H9 (cell line): ENCODE measurements at regions not wholly inside any gene's neighbourhood (a gene's known extent, or its start where the extent isn't known, plus 50 kb on each side); places are given as distances from the start of the nearest gene placed in this dataset.

Source experiments
- DNase-seq: peaks from one replicate; pipeline ENCODE4 v3.0.0-alpha.2; 2017
- H2AFZ ChIP-seq: one replicate; pipeline ENCODE4 v1.6.1; 2013; ENCODE audit warnings: mild to moderate bottlenecking, low read length, control low read depth, moderate library complexity
- H2AK5ac ChIP-seq: 2 replicates; pipeline ENCODE4 v1.6.1; 2013; ENCODE audit warnings: low read length, control low read depth, mixed read lengths; ENCODE audit not compliant: insufficient read length
- H2BK120ac ChIP-seq: one replicate; pipeline ENCODE4 v1.6.1; 2013; ENCODE audit warnings: low read depth, mild to moderate bottlenecking, low read length, control low read depth, inconsistent platforms; ENCODE audit not compliant: poor library complexity, severe bottlenecking
- H2BK12ac ChIP-seq: 2 replicates; pipeline ENCODE4 v1.6.1; 2013; ENCODE audit warnings: low read length, control low read depth, mixed read lengths, low read depth; ENCODE audit not compliant: insufficient read length
- H2BK15ac ChIP-seq: 2 replicates; pipeline ENCODE4 v1.6.1; 2013; ENCODE audit warnings: low read depth, low read length, control low read depth
- H2BK20ac ChIP-seq: one replicate; pipeline ENCODE4 v1.6.1; 2013; ENCODE audit warnings: low read depth, mild to moderate bottlenecking, low read length, control low read depth, inconsistent platforms; ENCODE audit not compliant: poor library complexity, severe bottlenecking
- H2BK5ac ChIP-seq: 2 replicates; pipeline ENCODE4 v1.6.1; 2013; ENCODE audit warnings: low read length, control low read depth, mixed read lengths; ENCODE audit not compliant: insufficient read length
- H3K14ac ChIP-seq: 2 replicates; pipeline ENCODE4 v1.6.1; 2013; ENCODE audit warnings: low read length, control low read depth; ENCODE audit not compliant: insufficient read depth
- H3K18ac ChIP-seq: 2 replicates; pipeline ENCODE4 v1.6.1; 2013; ENCODE audit warnings: low read depth, mild to moderate bottlenecking, mixed read lengths, low read length, control low read depth; ENCODE audit not compliant: insufficient read length
- H3K23ac ChIP-seq: 2 replicates; pipeline ENCODE4 v1.6.1; 2013; ENCODE audit warnings: low read length, control low read depth, mixed read lengths, low read depth; ENCODE audit not compliant: insufficient read length
- H3K23me2 ChIP-seq: 2 replicates; pipeline ENCODE4 v1.6.1; 2013; ENCODE audit warnings: low read depth, mild to moderate bottlenecking, mixed read lengths, low read length, control low read depth; ENCODE audit not compliant: insufficient read length, poor library complexity, severe bottlenecking
- H3K27ac ChIP-seq: 2 replicates; pipeline ENCODE4 v1.5.1; 2013; ENCODE audit warnings: low read length, control low read depth, mixed read lengths, low read depth; ENCODE audit not compliant: insufficient read length
- H3K27me3 ChIP-seq: 2 replicates; pipeline ENCODE4 v1.6.1; 2013; ENCODE audit warnings: low read length, control low read depth, inconsistent platforms; ENCODE audit not compliant: insufficient read depth
- H3K4ac ChIP-seq: 2 replicates; pipeline ENCODE4 v1.6.1; 2013; ENCODE audit warnings: low read depth, mild to moderate bottlenecking, control low read depth, inconsistent platforms, low read length, moderate library complexity
- H3K4me1 ChIP-seq: 2 replicates; pipeline ENCODE4 v1.6.1; 2013; ENCODE audit warnings: low read length, control low read depth, inconsistent platforms; ENCODE audit not compliant: insufficient read depth
- H3K4me2 ChIP-seq: 2 replicates; pipeline ENCODE4 v1.6.1; 2013; ENCODE audit warnings: low read length, control low read depth, mixed read lengths; ENCODE audit not compliant: insufficient read length, insufficient read depth
- H3K56ac ChIP-seq: 2 replicates; pipeline ENCODE4 v1.6.1; 2013; ENCODE audit warnings: low read depth, mild to moderate bottlenecking, mixed read lengths, low read length, control low read depth; ENCODE audit not compliant: insufficient read length
- H3K79me1 ChIP-seq: 2 replicates; pipeline ENCODE4 v1.6.1; 2013; ENCODE audit warnings: low read depth, mild to moderate bottlenecking, moderate library complexity, low read length, control low read depth, inconsistent platforms; ENCODE audit not compliant: insufficient read depth, poor library complexity, severe bottlenecking
- H3K79me2 ChIP-seq: 2 replicates; pipeline ENCODE4 v1.6.1; 2013; ENCODE audit warnings: low read length, control low read depth, inconsistent platforms; ENCODE audit not compliant: insufficient read depth
- H3K9ac ChIP-seq: 2 replicates; pipeline ENCODE4 v1.6.1; 2013; ENCODE audit warnings: low read length, control low read depth, mixed read lengths; ENCODE audit not compliant: insufficient read length; ENCODE audit errors: extremely low read depth
- H3K9me3 ChIP-seq: one replicate; pipeline ENCODE4 v1.6.1; 2013; ENCODE audit warnings: low read depth, low read length, inconsistent platforms; ENCODE audit not compliant: control insufficient read depth
- H3T11ph ChIP-seq: one replicate; pipeline ENCODE4 v1.6.1; 2013; ENCODE audit warnings: mild to moderate bottlenecking, low read length, control low read depth, inconsistent platforms
- H4K20me1 ChIP-seq: one replicate; pipeline ENCODE4 v1.6.1; 2013; ENCODE audit not compliant: control insufficient read depth, insufficient read length, insufficient read depth
- H4K5ac ChIP-seq: 2 replicates; pipeline ENCODE4 v1.6.1; 2013; ENCODE audit warnings: low read depth, mild to moderate bottlenecking, mixed read lengths, low read length, control low read depth; ENCODE audit not compliant: insufficient read length
- H4K8ac ChIP-seq: replicated peaks from 2 replicates; pipeline ENCODE4 v1.6.1; 2013; ENCODE audit warnings: low read length, control low read depth, mixed read lengths, low read depth; ENCODE audit not compliant: insufficient read length
- H4K91ac ChIP-seq: 2 replicates; pipeline ENCODE4 v1.6.1; 2013; ENCODE audit warnings: low read depth, mild to moderate bottlenecking, moderate library complexity, mixed read lengths, low read length, control low read depth; ENCODE audit not compliant: insufficient read length
- H3K27ac Mint-ChIP-seq, 3 experiments: 2 replicates in 2 of 3; 3 replicates in 1 of 3; pipeline ENCODE4 v1.8.0; 2020 to 2021; ENCODE audit warnings: mixed read lengths in 3 of 3, mild to moderate bottlenecking in 1 of 3, moderate library complexity in 1 of 3
- H3K27me3 Mint-ChIP-seq: 2 replicates; pipeline ENCODE4 v1.8.0; 2021; ENCODE audit warnings: low read depth, mild to moderate bottlenecking, moderate library complexity, mixed read lengths
- H3K36me3 Mint-ChIP-seq, 3 experiments: 2 replicates in 2 of 3; 3 replicates in 1 of 3; pipeline ENCODE4 v1.8.0; 2020 to 2021; ENCODE audit warnings: low read depth in 3 of 3, mixed read lengths in 3 of 3; ENCODE audit not compliant: insufficient read depth in 1 of 3
- H3K4me1 Mint-ChIP-seq, 2 experiments: 2 replicates each; pipeline ENCODE4 v1.8.0; 2020; ENCODE audit warnings: mixed read lengths in 2 of 2
- H3K4me3 Mint-ChIP-seq, 2 experiments: 2 replicates in 1 of 2; 3 replicates in 1 of 2; pipeline ENCODE4 v1.8.0; 2020 to 2021; ENCODE audit warnings: mild to moderate bottlenecking in 2 of 2, mixed read lengths in 2 of 2, moderate library complexity in 1 of 2
- H3K9me3 Mint-ChIP-seq, 2 experiments: 2 replicates in 1 of 2; 3 replicates in 1 of 2; pipeline ENCODE4 v1.8.0; 2020; ENCODE audit warnings: mild to moderate bottlenecking in 2 of 2, mixed read lengths in 2 of 2, moderate library complexity in 1 of 2
- WGBS: extraction: QIAGEN DNeasy Blood & Tissue Kit; methylation state at CpG from one replicate; pipeline ENCODE4 v1.1.7; 2013; ENCODE audit warnings: missing lambda C conversion rate, low lambda C conversion rate, mixed read lengths; ENCODE audit not compliant: insufficient read length; ENCODE audit errors: extremely low coverage; 5-methylcytosine and 5-hydroxymethylcytosine counted together
- TF ChIP-seq, protein P1 (sequence below): fragments of 200-600 bp; sonication (generic); conservative IDR thresholded peaks from 3 replicates; pipeline ENCODE4 v1.8.0; 2021; ENCODE audit warnings: antibody characterized with exemption, mild to moderate bottlenecking

DNA sequence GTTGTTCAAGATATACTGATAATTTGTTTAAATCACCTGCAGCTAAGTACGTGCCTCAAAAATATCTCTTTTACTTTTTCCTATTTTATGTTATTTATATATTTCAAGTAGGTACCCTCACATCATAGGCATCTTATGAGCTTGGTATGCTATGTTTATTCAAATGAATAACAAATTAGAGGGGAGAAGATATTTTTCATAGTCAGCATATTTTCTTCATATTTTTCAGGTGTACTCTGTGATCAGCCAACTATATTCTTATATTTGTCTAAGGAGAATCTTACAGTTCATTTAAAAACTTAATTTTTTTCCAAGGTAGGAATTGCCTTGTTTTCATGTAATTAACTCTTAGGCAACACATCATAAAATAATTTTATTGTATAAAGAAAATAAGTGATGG is 421.1 kb upstream of the GRM7 start:
- TF ChIP-seq, protein P1, sequence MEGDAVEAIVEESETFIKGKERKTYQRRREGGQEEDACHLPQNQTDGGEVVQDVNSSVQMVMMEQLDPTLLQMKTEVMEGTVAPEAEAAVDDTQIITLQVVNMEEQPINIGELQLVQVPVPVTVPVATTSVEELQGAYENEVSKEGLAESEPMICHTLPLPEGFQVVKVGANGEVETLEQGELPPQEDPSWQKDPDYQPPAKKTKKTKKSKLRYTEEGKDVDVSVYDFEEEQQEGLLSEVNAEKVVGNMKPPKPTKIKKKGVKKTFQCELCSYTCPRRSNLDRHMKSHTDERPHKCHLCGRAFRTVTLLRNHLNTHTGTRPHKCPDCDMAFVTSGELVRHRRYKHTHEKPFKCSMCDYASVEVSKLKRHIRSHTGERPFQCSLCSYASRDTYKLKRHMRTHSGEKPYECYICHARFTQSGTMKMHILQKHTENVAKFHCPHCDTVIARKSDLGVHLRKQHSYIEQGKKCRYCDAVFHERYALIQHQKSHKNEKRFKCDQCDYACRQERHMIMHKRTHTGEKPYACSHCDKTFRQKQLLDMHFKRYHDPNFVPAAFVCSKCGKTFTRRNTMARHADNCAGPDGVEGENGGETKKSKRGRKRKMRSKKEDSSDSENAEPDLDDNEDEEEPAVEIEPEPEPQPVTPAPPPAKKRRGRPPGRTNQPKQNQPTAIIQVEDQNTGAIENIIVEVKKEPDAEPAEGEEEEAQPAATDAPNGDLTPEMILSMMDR, result no peak
- Mint-ChIP-seq H3K4me3 (no peak overlapping the region), H3K36me3 (no peaks in the 10 kb centered on the region), H3K27me3 (no peaks in the 10 kb centered on the region), H3K4me1 (no peaks in the 10 kb centered on the region), H3K27ac (no peak overlapping the region), H3K9me3 (no peaks in the 10 kb centered on the region; a peak in 1 of 5 replicates)
- Histone ChIP-seq H4K8ac (no peak overlapping the region), H3K56ac (no peak overlapping the region), H4K20me1 (no peaks in the 10 kb centered on the region), H3K23me2 (no peaks in the 10 kb centered on the region), H3T11ph (no peak overlapping the region), H3K4me2 (no peak overlapping the region), H3K23ac (no peak overlapping the region), H3K18ac (no peak overlapping the region), H2BK20ac (no peak overlapping the region), H2BK120ac (no peak overlapping the region), H3K79me2 (no peaks in the 10 kb centered on the region), H2BK12ac (no peak overlapping the region), H4K5ac (no peak overlapping the region), H3K27me3 (no peaks in the 10 kb centered on the region), H2BK5ac (no peak overlapping the region), H3K9ac (no peak overlapping the region), H2AK5ac (no peak overlapping the region), H2AFZ (no peak overlapping the region), H4K91ac (no peak overlapping the region), H3K4ac (no peak overlapping the region), H3K27ac (no peak overlapping the region), H3K14ac (no peak overlapping the region), H3K9me3 (no peaks in the 10 kb centered on the region), H3K79me1 (no peaks in the 10 kb centered on the region), H2BK15ac (no peak overlapping the region), H3K4me1 (no peaks in the 10 kb centered on the region)
- no peak for DNase-seq
- no CpG with 5 or more reads among the region's 1 CpG for WGBS
